Lower lobe of right lung (tissue), 2 donors: ENCODE measurements at regions not wholly inside any gene's neighbourhood (a gene's known extent, or its start where the extent isn't known, plus 50 kb on each side); places are given as distances from the start of the nearest gene placed in this dataset.

Experiments used
- ATAC-seq, 2 donors: fragments of 200-7000 bp; cut with Tn5 transposase; one replicate each; pipeline ENCODE4 v1.9.1; 2020 to 2022; ENCODE audit warnings: mild to moderate bottlenecking in 2 of 2, moderate library complexity in 2 of 2
- DNase-seq: peaks from one replicate; pipeline ENCODE4 v3.0.0-alpha.2; 2020
- H3K27ac ChIP-seq: fragments of 200-600 bp; one replicate; pipeline ENCODE4 v1.8.0; 2022
- H3K27me3 ChIP-seq: fragments of 200-600 bp; one replicate; pipeline ENCODE4 v1.8.0; 2022; ENCODE audit warnings: low read depth
- H3K36me3 ChIP-seq: fragments of 200-600 bp; one replicate; pipeline ENCODE4 v1.8.0; 2022; ENCODE audit warnings: mild to moderate bottlenecking
- H3K4me1 ChIP-seq: fragments of 200-600 bp; one replicate; pipeline ENCODE4 v1.8.0; 2022
- H3K4me3 ChIP-seq: fragments of 200-600 bp; one replicate; pipeline ENCODE4 v1.8.0; 2022; ENCODE audit warnings: mild to moderate bottlenecking
- H3K9me3 ChIP-seq: fragments of 200-600 bp; one replicate; pipeline ENCODE4 v1.8.0; 2022
- intact Hi-C: fragments of 100-400 bp; cut with DNase I; formaldehyde crosslinking; loops from one replicate; pipeline ENCODE4 v1.11.0; 2022
- TF ChIP-seq, protein P1 (sequence below): fragments of 200-600 bp; IDR thresholded peaks from one replicate; pipeline ENCODE4 v1.8.0; 2022; ENCODE audit warnings: antibody characterized with exemption, mild to moderate bottlenecking
- donor health status: DM: no; HTN: yes; CAD: no; lungs with severe emphysema.

DNA sequence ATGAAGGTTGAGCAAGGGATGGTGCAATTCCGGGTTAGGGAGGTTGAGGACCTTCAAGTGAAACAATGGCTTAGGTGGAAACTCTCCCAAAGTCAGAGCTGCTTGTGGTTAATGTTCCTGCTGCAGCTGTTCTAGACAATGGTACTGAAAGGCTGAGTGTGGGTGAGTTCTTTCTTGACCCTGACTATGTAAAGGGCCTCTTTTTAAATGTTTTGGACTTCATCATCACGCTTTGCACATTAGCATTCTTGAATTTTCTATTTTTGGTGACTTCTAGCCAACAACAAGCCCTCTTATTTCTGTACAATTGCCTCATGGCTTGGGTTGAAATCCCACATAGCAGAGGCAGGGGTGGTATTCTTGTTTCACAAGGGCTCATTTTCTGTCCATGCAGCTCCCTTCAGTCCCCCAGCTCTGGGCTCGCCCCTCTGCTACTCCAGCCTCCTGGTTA is 136.3 kb upstream of the ANKRD55 start:
- DNase-seq (no peak), ATAC-seq (no peak)
- H3K36me3 ChIP-seq: no peaks in the 10 kb centered on the region
- intact Hi-C loops: no loop called here
- H3K27ac ChIP-seq: no peak overlapping the region
- TF ChIP-seq, protein P1, sequence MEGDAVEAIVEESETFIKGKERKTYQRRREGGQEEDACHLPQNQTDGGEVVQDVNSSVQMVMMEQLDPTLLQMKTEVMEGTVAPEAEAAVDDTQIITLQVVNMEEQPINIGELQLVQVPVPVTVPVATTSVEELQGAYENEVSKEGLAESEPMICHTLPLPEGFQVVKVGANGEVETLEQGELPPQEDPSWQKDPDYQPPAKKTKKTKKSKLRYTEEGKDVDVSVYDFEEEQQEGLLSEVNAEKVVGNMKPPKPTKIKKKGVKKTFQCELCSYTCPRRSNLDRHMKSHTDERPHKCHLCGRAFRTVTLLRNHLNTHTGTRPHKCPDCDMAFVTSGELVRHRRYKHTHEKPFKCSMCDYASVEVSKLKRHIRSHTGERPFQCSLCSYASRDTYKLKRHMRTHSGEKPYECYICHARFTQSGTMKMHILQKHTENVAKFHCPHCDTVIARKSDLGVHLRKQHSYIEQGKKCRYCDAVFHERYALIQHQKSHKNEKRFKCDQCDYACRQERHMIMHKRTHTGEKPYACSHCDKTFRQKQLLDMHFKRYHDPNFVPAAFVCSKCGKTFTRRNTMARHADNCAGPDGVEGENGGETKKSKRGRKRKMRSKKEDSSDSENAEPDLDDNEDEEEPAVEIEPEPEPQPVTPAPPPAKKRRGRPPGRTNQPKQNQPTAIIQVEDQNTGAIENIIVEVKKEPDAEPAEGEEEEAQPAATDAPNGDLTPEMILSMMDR: no peak
- H3K4me3 ChIP-seq: no peak overlapping the region
- H3K27me3 ChIP-seq: no peaks in the 10 kb centered on the region
- H3K4me1 ChIP-seq: no peaks in the 10 kb centered on the region
- no peaks in the 10 kb centered on the region for H3K9me3 ChIP-seq

DNA sequence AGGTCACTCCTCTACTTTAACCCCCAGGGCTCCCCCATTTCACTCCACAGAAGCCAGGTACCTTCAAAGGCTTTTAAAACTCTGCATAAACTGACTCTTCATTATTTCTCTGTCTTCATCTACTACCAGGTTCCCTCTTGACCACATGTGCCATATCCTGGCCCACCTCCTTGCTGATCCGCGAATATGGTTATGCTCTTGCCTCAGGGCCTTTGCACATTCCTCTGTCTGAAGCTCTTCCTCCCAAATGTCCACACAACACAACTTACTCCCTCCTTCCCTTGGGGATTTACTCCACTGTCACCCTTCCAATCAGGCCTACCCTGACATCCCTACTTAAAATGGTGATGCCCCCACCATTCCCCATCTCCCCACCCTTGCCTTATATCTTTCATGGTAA is 134.6 kb upstream of the ANKRD55 start:
- no peaks in the 10 kb centered on the region for H3K4me1 ChIP-seq
- H3K27me3 ChIP-seq: no peaks in the 10 kb centered on the region
- H3K27ac ChIP-seq: no peak overlapping the region
- ATAC-seq: no peak
- no peak for DNase-seq
- no peak overlapping the region for H3K4me3 ChIP-seq
- intact Hi-C loops: no loop called here
- H3K9me3 ChIP-seq: no peaks in the 10 kb centered on the region
- H3K36me3 ChIP-seq: no peaks in the 10 kb centered on the region
- TF ChIP-seq, protein P1: no peak

DNA sequence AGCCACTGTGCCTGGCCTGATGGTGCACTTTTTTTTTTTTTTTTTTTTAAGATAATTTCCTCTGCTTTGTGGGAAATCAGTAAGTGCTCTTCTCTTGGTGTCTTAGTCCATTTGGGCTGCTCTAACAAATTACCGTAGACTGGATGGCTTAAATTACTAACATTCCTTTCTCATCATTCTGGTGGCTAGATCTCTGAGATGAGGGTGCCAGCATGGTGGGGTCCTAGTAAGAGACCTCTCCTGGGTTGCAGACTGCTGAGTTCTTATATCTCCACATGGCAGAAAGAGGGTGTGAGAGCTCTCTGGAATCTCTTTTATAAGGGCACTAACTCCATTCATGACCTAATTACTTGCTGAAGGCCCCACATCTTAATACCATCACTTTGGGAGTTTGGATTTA is 133.9 kb upstream of the ANKRD55 start:
- H3K27me3 ChIP-seq: no peaks in the 10 kb centered on the region
- intact Hi-C loops: no loop called here
- H3K27ac ChIP-seq: no peak overlapping the region
- H3K9me3 ChIP-seq: no peaks in the 10 kb centered on the region
- no peaks in the 10 kb centered on the region for H3K36me3 ChIP-seq
- H3K4me3 ChIP-seq: no peak overlapping the region
- TF ChIP-seq, protein P1: no peak
- ATAC-seq: no peak
- DNase-seq: no peak
- no peaks in the 10 kb centered on the region for H3K4me1 ChIP-seq

DNA sequence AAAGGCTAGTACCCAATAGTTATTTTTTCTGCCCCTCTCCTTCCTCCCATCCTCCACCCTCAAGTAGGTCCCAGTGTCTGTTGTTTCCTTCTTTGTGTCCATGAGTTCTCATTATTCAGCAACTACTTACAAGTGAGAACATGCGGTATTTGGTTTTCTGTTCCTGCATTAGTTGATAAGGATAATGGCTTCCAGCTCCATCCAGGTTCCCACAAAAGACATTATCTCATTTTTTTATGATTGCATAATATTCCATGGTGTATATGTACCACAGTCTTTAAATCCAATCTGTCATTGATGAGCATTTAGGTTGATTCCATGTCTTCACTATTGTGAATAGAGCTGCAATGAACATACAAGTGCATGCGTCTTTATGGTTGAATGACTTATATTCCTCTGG is 128.3 kb upstream of the ANKRD55 start:
- DNase-seq: no peak
- Histone ChIP-seq H3K36me3 (no peaks in the 10 kb centered on the region), H3K4me3 (no peak overlapping the region), H3K27ac (no peak overlapping the region), H3K4me1 (peaks cover 5% of the 10 kb centered on the region), H3K9me3 (no peaks in the 10 kb centered on the region), H3K27me3 (no peaks in the 10 kb centered on the region)
- no peak for ATAC-seq
- TF ChIP-seq, protein P1: no peak
- intact Hi-C loops: no loop called here

DNA sequence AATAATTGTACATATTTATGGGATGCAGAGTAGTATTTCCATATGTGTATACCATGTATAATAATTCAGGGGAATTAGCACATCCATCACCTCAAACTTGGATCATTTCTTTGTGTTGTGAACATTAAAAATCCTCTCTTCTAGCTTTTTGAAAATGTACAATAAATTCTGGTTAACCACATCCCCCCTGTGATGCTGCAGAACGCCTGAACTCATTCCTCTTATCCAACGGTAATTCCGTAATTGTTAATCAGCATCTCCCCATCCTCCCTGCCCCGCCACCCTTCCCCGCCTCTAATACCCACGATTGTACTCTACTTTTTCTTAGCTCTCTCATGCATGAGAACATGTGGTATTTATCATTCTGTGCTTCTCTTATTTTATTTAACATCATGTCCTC is 127.7 kb upstream of the ANKRD55 start:
- DNase-seq (no peak), ATAC-seq (no peak)
- intact Hi-C loops: no loop called here
- Histone ChIP-seq H3K9me3 (no peaks in the 10 kb centered on the region), H3K36me3 (no peaks in the 10 kb centered on the region), H3K27me3 (no peaks in the 10 kb centered on the region), H3K4me1 (peaks cover 5% of the 10 kb centered on the region), H3K27ac (no peak overlapping the region), H3K4me3 (no peak overlapping the region)
- TF ChIP-seq, protein P1: no peak
